ENCODE measurements at regions not wholly inside any gene's neighbourhood (a gene's known extent, or its start where the extent isn't known, plus 50 kb on each side); places are given as distances from the start of the nearest gene placed in this dataset.
A peak's percentile ranks its signal among the peaks of the same experiment; 100 is the strongest.
"Not testable (repeated sequence)": the region's sequence is repeated elsewhere in the genome, so short reads cannot be mapped to it uniquely, and the experiment has no call there.

DNA sequence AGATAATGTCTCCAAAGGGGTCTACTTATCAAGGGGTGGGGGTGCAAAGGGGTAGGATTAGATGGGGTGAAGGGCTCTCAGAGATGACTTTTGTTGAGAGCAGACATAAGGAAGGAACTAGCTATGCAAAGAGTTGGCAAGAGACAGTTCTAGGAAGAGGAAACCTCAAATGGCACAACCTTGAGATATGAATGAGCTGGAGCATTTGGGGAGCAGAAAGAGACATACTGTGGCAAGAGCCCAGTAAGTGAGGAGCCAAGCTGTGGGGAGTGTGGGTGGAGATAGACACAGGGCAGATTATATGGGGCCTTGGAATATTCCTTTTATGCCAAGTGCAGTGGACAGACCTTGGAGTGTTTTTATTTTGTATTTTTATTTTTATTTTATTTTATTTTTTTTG lies 84.8 kb upstream of the BTG3 start:
- Mint-ChIP-seq H3K9me3 (ENCODE audit: unreplicated experiment) (peaks cover 30% of the 10 kb centered on the region), H3K36me3 (ENCODE audit: unreplicated experiment) (no peaks in the 10 kb centered on the region), H3K27ac (ENCODE audit: unreplicated experiment) (no peak overlapping the region), H3K4me3 (ENCODE audit: unreplicated experiment) (no peak overlapping the region), H3K4me1 (ENCODE audit: unreplicated experiment) (no peaks in the 10 kb centered on the region), H3K27me3 (ENCODE audit: unreplicated experiment) (no peaks in the 10 kb centered on the region)
- no peak for TF ChIP-seq CTCF (IDR thresholded peaks at IDR 0.05)
- no peak for DNase-seq (ENCODE audit: extremely low spot score, unreplicated experiment)

DNA sequence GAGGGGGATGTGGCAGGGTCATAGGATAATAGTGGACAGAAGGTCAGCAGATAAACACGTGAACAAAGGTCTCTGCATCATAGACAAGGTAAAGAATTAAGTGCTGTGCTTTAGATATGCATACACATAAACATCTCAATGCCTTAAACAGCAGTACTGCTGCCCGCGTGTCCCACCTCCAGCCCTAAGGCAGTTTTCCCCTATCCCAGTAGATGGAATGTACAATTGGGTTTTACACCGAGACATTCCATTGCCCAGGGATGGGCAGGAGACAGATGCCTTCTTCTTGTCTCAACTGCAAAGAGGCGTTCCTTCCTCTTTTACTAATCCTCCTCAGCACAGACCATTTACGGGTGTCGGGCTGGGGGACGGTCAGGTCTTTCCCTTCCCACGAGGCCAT lies 81.7 kb upstream of the BTG3 start:
- H3K4me3 Mint-ChIP-seq (ENCODE audit: unreplicated experiment); H3K27me3 Mint-ChIP-seq (ENCODE audit: unreplicated experiment); DNase-seq (ENCODE audit: extremely low spot score, unreplicated experiment); H3K36me3 Mint-ChIP-seq (ENCODE audit: unreplicated experiment); H3K4me1 Mint-ChIP-seq (ENCODE audit: unreplicated experiment); H3K27ac Mint-ChIP-seq (ENCODE audit: unreplicated experiment): not testable (repeated sequence)
- peaks cover 16% of the 10 kb centered on the region for H3K9me3 Mint-ChIP-seq (ENCODE audit: unreplicated experiment)

- Mint-ChIP-seq H3K9me3 (ENCODE audit: unreplicated experiment) (peaks cover 16% of the 10 kb centered on the region), H3K4me3 (ENCODE audit: unreplicated experiment) (no peak overlapping the region), H3K27ac (ENCODE audit: unreplicated experiment) (no peak overlapping the region), H3K4me1 (ENCODE audit: unreplicated experiment) (no peaks in the 10 kb centered on the region), H3K27me3 (ENCODE audit: unreplicated experiment) (no peaks in the 10 kb centered on the region), H3K36me3 (ENCODE audit: unreplicated experiment) (no peaks in the 10 kb centered on the region)
- no peak for TF ChIP-seq CTCF (IDR thresholded peaks at IDR 0.05)
- no peak for DNase-seq (ENCODE audit: extremely low spot score, unreplicated experiment)
Measured at GRCh38 chr21:17693801-17694200, 81.1 kb upstream of the BTG3 start.

DNA sequence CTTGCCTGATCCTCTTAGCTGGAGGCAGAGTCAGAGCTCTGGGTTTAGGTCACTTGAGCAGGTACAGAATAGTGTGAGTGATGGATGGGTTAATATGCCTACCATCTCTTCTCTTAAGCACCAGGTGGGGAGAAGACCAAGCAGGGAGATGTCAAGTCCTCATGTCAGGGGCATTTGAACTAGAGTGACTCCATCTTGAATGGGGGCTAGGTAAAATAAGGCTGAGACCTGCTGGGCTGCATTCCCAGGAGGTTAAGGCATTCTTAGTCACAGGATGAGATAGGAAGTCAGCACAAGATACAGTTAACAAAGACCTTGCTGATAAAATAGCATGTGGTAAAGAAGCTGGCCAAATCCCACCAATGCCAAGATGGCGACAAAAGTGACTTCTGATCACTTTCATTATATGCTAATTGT lies 77.4 kb upstream of the BTG3 start:
- H3K27me3 Mint-ChIP-seq (ENCODE audit: unreplicated experiment): no peaks in the 10 kb centered on the region
- TF ChIP-seq CTCF (IDR thresholded peaks at IDR 0.05): no peak
- H3K4me1 Mint-ChIP-seq (ENCODE audit: unreplicated experiment): no peaks in the 10 kb centered on the region
- no peaks in the 10 kb centered on the region for H3K9me3 Mint-ChIP-seq (ENCODE audit: unreplicated experiment)
- H3K27ac Mint-ChIP-seq (ENCODE audit: unreplicated experiment): no peak overlapping the region
- DNase-seq (ENCODE audit: extremely low spot score, unreplicated experiment): no peak
- H3K4me3 Mint-ChIP-seq (ENCODE audit: unreplicated experiment): no peak overlapping the region
- no peaks in the 10 kb centered on the region for H3K36me3 Mint-ChIP-seq (ENCODE audit: unreplicated experiment)

DNA sequence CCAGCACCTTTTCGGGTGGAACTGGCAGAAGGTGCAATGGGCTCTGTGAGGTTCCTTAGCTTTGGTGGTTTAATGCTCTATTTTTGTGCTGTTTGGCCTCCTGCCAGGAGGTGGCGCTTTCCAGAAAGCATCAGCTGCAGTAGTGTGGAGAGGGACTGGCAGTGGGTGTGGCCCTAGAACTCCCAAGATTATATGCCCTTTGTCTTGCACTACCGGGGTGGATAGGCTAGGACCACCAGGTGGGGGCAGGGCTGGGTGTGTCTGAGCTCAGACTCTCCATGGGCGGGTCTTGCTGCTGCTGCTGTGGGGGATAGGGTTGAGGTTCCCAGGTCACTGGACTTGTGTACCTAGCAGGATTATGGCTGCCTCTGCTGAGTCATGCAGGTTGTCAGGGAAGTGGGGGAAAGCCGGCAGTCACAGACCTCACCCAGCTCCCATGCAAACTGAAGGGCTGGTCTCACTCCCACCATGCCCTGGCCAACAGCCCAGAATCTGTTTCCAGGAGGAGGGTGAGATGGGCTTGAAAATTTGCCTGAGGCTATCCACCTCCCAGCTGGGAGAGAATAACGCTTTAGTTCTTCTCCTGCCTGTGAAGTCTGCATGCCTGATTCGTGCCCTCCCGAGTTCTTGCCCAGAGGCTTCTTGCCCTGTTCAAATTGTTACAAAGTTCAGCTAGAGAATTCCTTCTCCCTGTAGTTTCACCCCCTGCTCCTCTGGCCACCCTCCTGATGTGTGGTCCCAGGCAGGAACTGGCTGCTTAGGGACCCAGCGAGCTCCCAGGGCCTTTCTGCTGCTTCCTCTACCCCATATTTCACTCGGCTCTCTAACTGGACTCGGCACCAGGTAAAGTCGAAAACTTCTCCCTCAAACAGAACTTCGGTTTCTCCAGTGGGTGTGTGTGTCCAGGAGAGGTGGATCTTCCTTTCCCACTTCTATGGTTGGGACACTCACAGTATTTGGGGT lies 76.5 kb upstream of the BTG3 start:
- Mint-ChIP-seq H3K4me1 (ENCODE audit: unreplicated experiment) (no peaks in the 10 kb centered on the region), H3K9me3 (ENCODE audit: unreplicated experiment) (no peaks in the 10 kb centered on the region), H3K36me3 (ENCODE audit: unreplicated experiment) (no peaks in the 10 kb centered on the region), H3K4me3 (ENCODE audit: unreplicated experiment) (no peak overlapping the region), H3K27me3 (ENCODE audit: unreplicated experiment) (no peaks in the 10 kb centered on the region), H3K27ac (ENCODE audit: unreplicated experiment) (no peak overlapping the region)
- DNase-seq (ENCODE audit: extremely low spot score, unreplicated experiment): no peak
- TF ChIP-seq CTCF (IDR thresholded peaks at IDR 0.05): peak; percentile 9

All from osteocyte (in vitro differentiated cells).